HuH-7 (cell line): ENCODE measurements at regions not wholly inside any gene's neighbourhood (a gene's known extent, or its start where the extent isn't known, plus 50 kb on each side); places are given as distances from the start of the nearest gene placed in this dataset.

Source experiments
- DNase-seq: peaks from one replicate; pipeline ENCODE4 v3.0.0; 2011; ENCODE audit warnings: low spot score

- no peak for DNase-seq
These were observed 108.5 kb upstream of the PAPPA start for GRCh38 chr9:116045083-116045482.

- DNase-seq: no peak
These were observed 105.5 kb upstream of the PAPPA start for GRCh38 chr9:116048081-116048480.

- DNase-seq: no peak
These were observed 104.1 kb upstream of the PAPPA start for GRCh38 chr9:116049456-116049855.

GRCh38 chr9:116051528-116051927 lies 102.1 kb upstream of the PAPPA start:
- DNase-seq: no peak

- DNase-seq: no peak
These were observed 98.1 kb upstream of the PAPPA start for GRCh38 chr9:116055536-116055935.

- no peak for DNase-seq
These were observed 96.2 kb upstream of the PAPPA start for GRCh38 chr9:116057371-116057770.

GRCh38 chr9:116058421-116058820 lies 95.2 kb upstream of the PAPPA start:
- no peak for DNase-seq

GRCh38 chr9:116059466-116059865 lies 94.1 kb upstream of the PAPPA start:
- no peak for DNase-seq

- no peak for DNase-seq
These were observed 93.0 kb upstream of the PAPPA start for GRCh38 chr9:116060631-116061030.

GRCh38 chr9:116061546-116062205 lies 91.9 kb upstream of the PAPPA start:
- DNase-seq: no peak

- DNase-seq: no peak
These were observed 91.4 kb upstream of the PAPPA start for GRCh38 chr9:116062206-116062550.

- DNase-seq: no peak
These were observed 88.6 kb upstream of the PAPPA start for GRCh38 chr9:116064970-116065369.

GRCh38 chr9:116066221-116066620 lies 87.4 kb upstream of the PAPPA start:
- DNase-seq: no peak

- DNase-seq: no peak
These were observed 86.0 kb upstream of the PAPPA start for GRCh38 chr9:116067566-116067965.

- no peak for DNase-seq
These were observed 83.2 kb upstream of the PAPPA start for GRCh38 chr9:116070256-116070914.

GRCh38 chr9:116072046-116072445 lies 81.5 kb upstream of the PAPPA start:
- DNase-seq: no peak

GRCh38 chr9:116073826-116074225 lies 79.8 kb upstream of the PAPPA start:
- no peak for DNase-seq

GRCh38 chr9:116074658-116075057 lies 78.9 kb upstream of the PAPPA start:
- DNase-seq: no peak

GRCh38 chr9:116075191-116075590 lies 78.4 kb upstream of the PAPPA start:
- no peak for DNase-seq

GRCh38 chr9:116078640-116079039 lies 75.0 kb upstream of the PAPPA start:
- DNase-seq: no peak

- DNase-seq: no peak
These were observed 73.0 kb upstream of the PAPPA start for GRCh38 chr9:116080561-116080960.

- no peak for DNase-seq
These were observed 72.0 kb upstream of the PAPPA start for GRCh38 chr9:116081435-116082115.

- no peak for DNase-seq
These were observed 69.8 kb upstream of the PAPPA start for GRCh38 chr9:116083837-116084236.

- DNase-seq: no peak
These were observed 69.1 kb upstream of the PAPPA start for GRCh38 chr9:116084497-116084896.
